Ovary (tissue), 3 donors: ENCODE measurements at regions not wholly inside any gene's neighbourhood (a gene's known extent, or its start where the extent isn't known, plus 50 kb on each side); places are given as distances from the start of the nearest gene placed in this dataset.

Source experiments
- POLR2A ChIP-seq: fragments of 450-650 bp; IDR thresholded peaks from one replicate; pipeline ENCODE4 v1.6.1; 2017; ENCODE audit warnings: antibody characterized with exemption, mild to moderate bottlenecking, moderate library complexity
- TF ChIP-seq, protein P1 (sequence below), 3 donors: fragments of 450-650 bp in 2 of 3; fragments of 200-600 bp in 1 of 3; IDR thresholded peaks; one replicate each; pipeline versions ENCODE4 v1.5.1 to v1.8.0; 2016 to 2022; ENCODE audit warnings: antibody characterized with exemption in 3 of 3, mild to moderate bottlenecking in 1 of 3
- donor health status: DM: no; HTN: no; CAD: no.

DNA sequence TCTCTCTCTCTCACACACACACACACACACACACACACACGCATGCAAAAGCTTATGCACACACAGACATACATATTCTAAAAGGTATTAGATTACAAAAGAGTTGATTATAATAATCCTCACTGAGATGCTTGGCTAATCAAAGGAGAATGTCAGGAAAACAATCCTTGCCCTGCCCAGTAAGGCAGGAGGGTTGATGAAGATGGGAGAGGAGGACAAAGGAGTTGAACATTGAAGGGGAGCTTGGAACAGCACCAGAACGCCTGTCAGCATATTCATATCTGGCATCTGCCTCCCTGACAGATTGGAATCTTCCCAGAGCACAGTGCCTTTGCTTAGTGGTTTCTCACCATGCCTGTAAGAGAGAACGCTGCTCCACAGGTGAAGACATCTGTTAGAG, 68.6 kb upstream of the PALMD start:
- TF ChIP-seq, protein P1, sequence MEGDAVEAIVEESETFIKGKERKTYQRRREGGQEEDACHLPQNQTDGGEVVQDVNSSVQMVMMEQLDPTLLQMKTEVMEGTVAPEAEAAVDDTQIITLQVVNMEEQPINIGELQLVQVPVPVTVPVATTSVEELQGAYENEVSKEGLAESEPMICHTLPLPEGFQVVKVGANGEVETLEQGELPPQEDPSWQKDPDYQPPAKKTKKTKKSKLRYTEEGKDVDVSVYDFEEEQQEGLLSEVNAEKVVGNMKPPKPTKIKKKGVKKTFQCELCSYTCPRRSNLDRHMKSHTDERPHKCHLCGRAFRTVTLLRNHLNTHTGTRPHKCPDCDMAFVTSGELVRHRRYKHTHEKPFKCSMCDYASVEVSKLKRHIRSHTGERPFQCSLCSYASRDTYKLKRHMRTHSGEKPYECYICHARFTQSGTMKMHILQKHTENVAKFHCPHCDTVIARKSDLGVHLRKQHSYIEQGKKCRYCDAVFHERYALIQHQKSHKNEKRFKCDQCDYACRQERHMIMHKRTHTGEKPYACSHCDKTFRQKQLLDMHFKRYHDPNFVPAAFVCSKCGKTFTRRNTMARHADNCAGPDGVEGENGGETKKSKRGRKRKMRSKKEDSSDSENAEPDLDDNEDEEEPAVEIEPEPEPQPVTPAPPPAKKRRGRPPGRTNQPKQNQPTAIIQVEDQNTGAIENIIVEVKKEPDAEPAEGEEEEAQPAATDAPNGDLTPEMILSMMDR (IDR thresholded peaks at IDR 0.05): no peak
- no peak for TF ChIP-seq POLR2A
